ENCODE measurements at regions not wholly inside any gene's neighbourhood (a gene's known extent, or its start where the extent isn't known, plus 50 kb on each side); places are given as distances from the start of the nearest gene placed in this dataset.

DNA sequence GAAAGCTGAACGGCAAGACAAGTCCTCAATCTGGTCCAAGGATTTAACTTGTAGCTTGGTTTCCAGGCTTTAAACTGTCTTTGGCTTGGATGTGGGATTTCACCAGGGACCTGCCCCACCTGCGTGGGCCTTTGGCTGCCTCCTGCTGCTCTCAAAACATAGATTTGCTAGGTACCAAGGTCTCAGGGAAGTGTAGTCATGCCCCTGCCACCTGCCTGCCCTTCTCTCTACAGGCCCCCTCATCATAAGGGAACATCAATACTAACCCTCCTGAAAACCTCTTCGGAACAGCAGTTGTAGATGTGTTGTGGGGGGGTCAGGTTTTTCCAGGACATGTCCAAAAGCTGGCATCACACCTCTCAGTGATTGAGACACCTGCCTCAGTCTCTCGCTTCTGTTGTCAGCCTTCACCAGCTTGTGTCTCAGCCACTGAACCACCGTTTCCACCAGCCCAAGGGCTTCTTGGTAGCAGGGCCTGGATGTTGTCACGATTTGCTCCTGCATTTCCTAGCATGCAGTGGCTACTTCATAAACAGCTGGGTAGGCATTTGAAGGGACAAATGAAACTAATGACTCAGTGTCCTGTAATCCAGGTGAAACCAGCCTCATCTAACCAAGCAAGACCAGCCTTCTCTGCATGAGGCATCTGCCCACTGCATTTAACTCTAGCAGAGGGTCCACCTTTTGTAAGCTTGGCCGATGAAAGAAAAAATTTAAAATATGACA lies 141.6 kb upstream of the THBS2 start:
- H3K9me2 ChIP-seq (ENCODE audit: insufficient read depth) = no peaks in the 10 kb centered on the region
- H3K9me3 ChIP-seq (ENCODE audit: insufficient read depth, low read depth) = no peaks in the 10 kb centered on the region
- TF ChIP-seq, protein P1, sequence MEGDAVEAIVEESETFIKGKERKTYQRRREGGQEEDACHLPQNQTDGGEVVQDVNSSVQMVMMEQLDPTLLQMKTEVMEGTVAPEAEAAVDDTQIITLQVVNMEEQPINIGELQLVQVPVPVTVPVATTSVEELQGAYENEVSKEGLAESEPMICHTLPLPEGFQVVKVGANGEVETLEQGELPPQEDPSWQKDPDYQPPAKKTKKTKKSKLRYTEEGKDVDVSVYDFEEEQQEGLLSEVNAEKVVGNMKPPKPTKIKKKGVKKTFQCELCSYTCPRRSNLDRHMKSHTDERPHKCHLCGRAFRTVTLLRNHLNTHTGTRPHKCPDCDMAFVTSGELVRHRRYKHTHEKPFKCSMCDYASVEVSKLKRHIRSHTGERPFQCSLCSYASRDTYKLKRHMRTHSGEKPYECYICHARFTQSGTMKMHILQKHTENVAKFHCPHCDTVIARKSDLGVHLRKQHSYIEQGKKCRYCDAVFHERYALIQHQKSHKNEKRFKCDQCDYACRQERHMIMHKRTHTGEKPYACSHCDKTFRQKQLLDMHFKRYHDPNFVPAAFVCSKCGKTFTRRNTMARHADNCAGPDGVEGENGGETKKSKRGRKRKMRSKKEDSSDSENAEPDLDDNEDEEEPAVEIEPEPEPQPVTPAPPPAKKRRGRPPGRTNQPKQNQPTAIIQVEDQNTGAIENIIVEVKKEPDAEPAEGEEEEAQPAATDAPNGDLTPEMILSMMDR (conservative IDR thresholded peaks at IDR 0.05) = no peak
- TF ChIP-seq EZH2 (IDR thresholded peaks at IDR 0.05; ENCODE audit: low read depth) = no peak
- intact Hi-C loops (cut with micrococcal nuclease; ENCODE audit: unreplicated experiment) = no loop called here
- no TSS peak for BruUV-seq (replicated peaks)
- H3K27me3 ChIP-seq (ENCODE audit: insufficient read depth, low read depth) = peaks cover 78% of the 10 kb centered on the region
- H3K36me3 ChIP-seq (ENCODE audit: low read depth) = no peaks in the 10 kb centered on the region
- no peaks in the 10 kb centered on the region for H4K20me1 ChIP-seq (ENCODE audit: insufficient read depth)
- H3K4me2 ChIP-seq = no peak overlapping the region
- DNase-seq = no peak
- H3K4me1 ChIP-seq (replicated peaks; ENCODE audit: insufficient read depth) = no peaks in the 10 kb centered on the region
- H3K27ac ChIP-seq = no peak overlapping the region
- no peaks in the 10 kb centered on the region for H3F3A ChIP-seq (ENCODE audit: insufficient read depth, low read depth)
- ChIA-PET CTCF (no interaction called here), POLR2A (ENCODE audit: unreplicated experiment) (no interaction called here)
- H2AFZ ChIP-seq = no peak overlapping the region
- H3K79me2 ChIP-seq (ENCODE audit: low read depth) = no peaks in the 10 kb centered on the region
- H3K4me3 ChIP-seq = no peak overlapping the region

DNA sequence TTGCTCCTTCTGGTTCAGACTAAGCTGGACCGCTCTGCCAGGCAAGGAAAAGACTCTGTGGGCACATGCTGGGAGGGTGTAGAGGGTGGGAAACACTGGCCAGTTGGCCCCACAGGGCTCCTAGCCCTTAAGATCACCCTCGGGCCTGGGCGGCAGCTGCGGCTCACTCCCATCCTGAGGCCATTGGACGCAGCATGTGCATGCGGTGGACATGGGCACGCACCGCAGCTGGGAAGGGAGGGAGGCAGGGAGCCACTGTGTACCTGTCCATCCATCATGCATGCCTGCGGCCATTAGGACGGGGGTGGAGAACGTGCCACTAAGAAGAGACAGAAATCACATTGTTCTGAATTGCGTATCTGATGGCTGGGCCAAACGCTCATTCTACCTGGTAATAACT lies 140.1 kb upstream of the THBS2 start:
- no peak overlapping the region for H3K4me3 ChIP-seq
- intact Hi-C loops (cut with micrococcal nuclease; ENCODE audit: unreplicated experiment) = no loop called here
- no peaks in the 10 kb centered on the region for H3K9me3 ChIP-seq (ENCODE audit: insufficient read depth, low read depth)
- H3K4me1 ChIP-seq (replicated peaks; ENCODE audit: insufficient read depth) = no peaks in the 10 kb centered on the region
- no TSS peak for BruUV-seq (replicated peaks)
- H4K20me1 ChIP-seq (ENCODE audit: insufficient read depth) = no peaks in the 10 kb centered on the region
- no peak overlapping the region for H2AFZ ChIP-seq
- no peaks in the 10 kb centered on the region for H3K79me2 ChIP-seq (ENCODE audit: low read depth)
- TF ChIP-seq, protein P1 (conservative IDR thresholded peaks at IDR 0.05) = no peak
- TF ChIP-seq EZH2 (IDR thresholded peaks at IDR 0.05; ENCODE audit: low read depth) = no peak
- no peaks in the 10 kb centered on the region for H3F3A ChIP-seq (ENCODE audit: insufficient read depth, low read depth)
- CTCF ChIA-PET = no interaction called here
- H3K27ac ChIP-seq = no peak overlapping the region
- no peak for DNase-seq
- no peaks in the 10 kb centered on the region for H3K9me2 ChIP-seq (ENCODE audit: insufficient read depth)
- no peak overlapping the region for H3K4me2 ChIP-seq
- POLR2A ChIA-PET (ENCODE audit: unreplicated experiment) = no interaction called here
- no peaks in the 10 kb centered on the region for H3K36me3 ChIP-seq (ENCODE audit: low read depth)
- peaks cover 70% of the 10 kb centered on the region for H3K27me3 ChIP-seq (ENCODE audit: insufficient read depth, low read depth)

GRCh38 chr6:169391473-169392071 lies 137.9 kb upstream of the THBS2 start:
- BruUV-seq (replicated peaks) = no TSS peak
- CTCF ChIA-PET = no interaction called here

More at GRCh38 chr6:169391473-169392071, 137.9 kb upstream of the THBS2 start:
- Histone ChIP-seq H3K4me1 (replicated peaks; ENCODE audit: insufficient read depth) (no peaks in the 10 kb centered on the region), H3K27me3 (ENCODE audit: insufficient read depth, low read depth) (peaks cover 70% of the 10 kb centered on the region), H3K9me3 (ENCODE audit: insufficient read depth, low read depth) (no peaks in the 10 kb centered on the region), H2AFZ (no peak overlapping the region), H3K36me3 (ENCODE audit: low read depth) (no peaks in the 10 kb centered on the region), H3F3A (ENCODE audit: insufficient read depth, low read depth) (no peaks in the 10 kb centered on the region), H3K27ac (no peak overlapping the region), H3K4me2 (no peak overlapping the region), H4K20me1 (ENCODE audit: insufficient read depth) (no peaks in the 10 kb centered on the region), H3K9me2 (ENCODE audit: insufficient read depth) (no peaks in the 10 kb centered on the region), H3K79me2 (ENCODE audit: low read depth) (no peaks in the 10 kb centered on the region), H3K4me3 (no peak overlapping the region)
- TF ChIP-seq, protein P1 (conservative IDR thresholded peaks at IDR 0.05) = no peak
- no peak for TF ChIP-seq EZH2 (IDR thresholded peaks at IDR 0.05; ENCODE audit: low read depth)
- DNase-seq = no peak
- POLR2A ChIA-PET (ENCODE audit: unreplicated experiment) = no interaction called here
- intact Hi-C loops (cut with micrococcal nuclease; ENCODE audit: unreplicated experiment) = no loop called here
